Neural cell (in vitro differentiated cells): ENCODE measurements at regions not wholly inside any gene's neighbourhood (a gene's known extent, or its start where the extent isn't known, plus 50 kb on each side); places are given as distances from the start of the nearest gene placed in this dataset.

Experiments used
- H2AFZ ChIP-seq: fragments of 200-600, 300-800 bp; sonication (generic), shearing (Covaris generic); 2 replicates; pipeline ENCODE4 v1.6.0; 2014; ENCODE audit warnings: low read depth, mild to moderate bottlenecking, antibody characterized with exemption, low read length, moderate library complexity
- H3F3A ChIP-seq: fragments of 200-600 bp; shearing (Covaris generic); 2 replicates; pipeline ENCODE4 v1.6.1; 2016; ENCODE audit warnings: mild to moderate bottlenecking, moderate library complexity, mixed read lengths, antibody characterized with exemption, low read length; ENCODE audit not compliant: insufficient read depth, poor library complexity, severe bottlenecking
- H3K27ac ChIP-seq: fragments of 200-600, 300-800 bp; sonication (generic), shearing (Covaris generic); 2 replicates; pipeline ENCODE4 v1.5.1; 2014; ENCODE audit warnings: mild to moderate bottlenecking, low read length, moderate library complexity
- H3K27me3 ChIP-seq: fragments of 300-800, 200-600 bp; sonication (generic), shearing (Covaris generic); 2 replicates; pipeline ENCODE4 v1.6.0; 2014; ENCODE audit warnings: mild to moderate bottlenecking, low read depth, low read length, moderate library complexity; ENCODE audit not compliant: insufficient read depth
- H3K36me3 ChIP-seq: fragments of 300-800, 200-600 bp; sonication (generic), shearing (Covaris generic); 2 replicates; pipeline ENCODE4 v1.5.1; 2014; ENCODE audit warnings: mild to moderate bottlenecking, antibody characterized with exemption, low read length, moderate library complexity; ENCODE audit not compliant: insufficient read depth
- H3K4me2 ChIP-seq: fragments of 300-800, 200-600 bp; sonication (generic), shearing (Covaris generic); 2 replicates; pipeline ENCODE4 v1.6.0; 2014; ENCODE audit warnings: mild to moderate bottlenecking, low read length
- H3K4me3 ChIP-seq: fragments of 300-800, 200-600 bp; sonication (generic), shearing (Covaris generic); 2 replicates; pipeline ENCODE4 v1.5.1; 2014; ENCODE audit warnings: mild to moderate bottlenecking, low read length, moderate library complexity
- H3K79me2 ChIP-seq: fragments of 200-600 bp; shearing (Covaris generic); replicated peaks from 2 replicates; pipeline ENCODE4 v1.6.0; 2014; ENCODE audit warnings: mild to moderate bottlenecking, low read length, moderate library complexity; ENCODE audit not compliant: insufficient read depth
- H3K9ac ChIP-seq: fragments of 300-800, 200-600 bp; sonication (generic), shearing (Covaris generic); 2 replicates; pipeline ENCODE4 v1.6.1; 2016; ENCODE audit warnings: mild to moderate bottlenecking, low read length, mixed read lengths
- H3K9me2 ChIP-seq: fragments of 200-600 bp; shearing (Covaris generic); 2 replicates; pipeline ENCODE4 v1.6.1; 2016; ENCODE audit warnings: mild to moderate bottlenecking, low read length, mixed read lengths; ENCODE audit not compliant: insufficient read depth
- H3K9me3 ChIP-seq: fragments of 200-600, 300-800 bp; sonication (generic), shearing (Covaris generic); 2 replicates; pipeline ENCODE4 v1.6.1; 2016; ENCODE audit warnings: mild to moderate bottlenecking, mixed run types, low read length, moderate library complexity, mixed read lengths
- H4K20me1 ChIP-seq: fragments of 200-600 bp; shearing (Covaris generic); 2 replicates; pipeline ENCODE4 v1.6.1; 2016; ENCODE audit warnings: mild to moderate bottlenecking, mixed run types; ENCODE audit not compliant: insufficient read depth
- CTCF ChIP-seq: fragments of 450-650 bp; IDR thresholded peaks from 2 replicates; pipeline ENCODE4 v1.5.1; 2014; ENCODE audit warnings: antibody characterized with exemption, mild to moderate bottlenecking, moderate library complexity; ENCODE audit not compliant: poor library complexity, severe bottlenecking
- EP300 ChIP-seq: fragments of 450-650 bp; conservative IDR thresholded peaks from 2 replicates; pipeline ENCODE4 v1.6.1; 2014; ENCODE audit warnings: antibody characterized with exemption, mild to moderate bottlenecking, moderate library complexity; ENCODE audit not compliant: poor library complexity, severe bottlenecking
- EZH2 ChIP-seq: fragments of 200-600, 300-800 bp; shearing (Covaris generic), sonication (generic); IDR thresholded peaks from 2 replicates; pipeline ENCODE4 v1.6.1; 2014; ENCODE audit warnings: antibody characterized with exemption, low read length, borderline replicate concordance, mild to moderate bottlenecking; ENCODE audit not compliant: insufficient read depth, poor library complexity, severe bottlenecking
- MXI1 ChIP-seq: fragments of 450-650 bp; conservative IDR thresholded peaks from 2 replicates; pipeline ENCODE4 v1.6.1; 2014; ENCODE audit warnings: antibody characterized with exemption, mild to moderate bottlenecking; ENCODE audit not compliant: poor library complexity, severe bottlenecking
- POLR2AphosphoS5 ChIP-seq: IDR thresholded peaks from 2 replicates; pipeline ENCODE4 v1.6.1; 2012
- RAD21 ChIP-seq: fragments of 450-650 bp; conservative IDR thresholded peaks from 2 replicates; pipeline ENCODE4 v1.6.1; 2014; ENCODE audit warnings: antibody characterized with exemption, mild to moderate bottlenecking, moderate library complexity
- REST ChIP-seq: IDR thresholded peaks from 2 replicates; pipeline ENCODE4 v1.6.1; 2012; ENCODE audit warnings: borderline replicate concordance
- SMC3 ChIP-seq: fragments of 450-650 bp; conservative IDR thresholded peaks from 2 replicates; pipeline ENCODE4 v1.6.1; 2014; ENCODE audit warnings: antibody characterized with exemption, mild to moderate bottlenecking, moderate library complexity; ENCODE audit not compliant: poor library complexity
- TAF1 ChIP-seq: IDR thresholded peaks from 2 replicates; pipeline ENCODE4 v1.6.1; 2012; ENCODE audit warnings: low read depth

- no peak for TF ChIP-seq RAD21
- TF ChIP-seq REST = no peak
- no peak for TF ChIP-seq TAF1
- TF ChIP-seq MXI1 = no peak
- no peak for TF ChIP-seq SMC3
- no peak for TF ChIP-seq POLR2AphosphoS5
- TF ChIP-seq EP300 = no peak
- TF ChIP-seq EZH2 = no peak
- TF ChIP-seq CTCF = no peak
- no peak overlapping the region for H3K4me3 ChIP-seq
- no peaks in the 10 kb centered on the region for H3K36me3 ChIP-seq
- no peak overlapping the region for H3K9ac ChIP-seq
- H3F3A ChIP-seq = no peaks in the 10 kb centered on the region
- no peaks in the 10 kb centered on the region for H3K79me2 ChIP-seq
- H4K20me1 ChIP-seq = no peaks in the 10 kb centered on the region
- H3K27me3 ChIP-seq = no peaks in the 10 kb centered on the region
- H3K9me2 ChIP-seq = no peaks in the 10 kb centered on the region
- no peaks in the 10 kb centered on the region for H3K9me3 ChIP-seq
- no peak overlapping the region for H3K27ac ChIP-seq
- H2AFZ ChIP-seq = no peak overlapping the region
- H3K4me2 ChIP-seq = no peak overlapping the region
These were observed 221.7 kb upstream of the XYLT1 start for GRCh38 chr16:17692484-17692883.

GRCh38 chr16:17691899-17692176, 221.1 kb upstream of the XYLT1 start:
- Histone ChIP-seq H3K27ac (no peak overlapping the region), H3K4me3 (no peak overlapping the region), H3K36me3 (no peaks in the 10 kb centered on the region), H3K9me2 (no peaks in the 10 kb centered on the region), H3K9ac (no peak overlapping the region), H3K9me3 (no peaks in the 10 kb centered on the region), H3K27me3 (no peaks in the 10 kb centered on the region), H3K79me2 (no peaks in the 10 kb centered on the region), H3K4me2 (no peak overlapping the region), H4K20me1 (no peaks in the 10 kb centered on the region), H2AFZ (no peak overlapping the region), H3F3A (no peaks in the 10 kb centered on the region)
- TF ChIP-seq POLR2AphosphoS5 = no peak
- no peak for TF ChIP-seq SMC3
- TF ChIP-seq CTCF = no peak
- TF ChIP-seq REST = no peak
- no peak for TF ChIP-seq RAD21
- TF ChIP-seq EP300 = no peak
- TF ChIP-seq MXI1 = no peak
- no peak for TF ChIP-seq TAF1
- TF ChIP-seq EZH2 = no peak
